HG03103 (cell line): ENCODE measurements at regions not wholly inside any gene's neighbourhood (a gene's known extent, or its start where the extent isn't known, plus 50 kb on each side); places are given as distances from the start of the nearest gene placed in this dataset.
A peak's percentile ranks its signal among the peaks of the same experiment; 100 is the strongest.
"Not testable (repeated sequence)": the region's sequence is repeated elsewhere in the genome, so short reads cannot be mapped to it uniquely, and the experiment has no call there.

Experiments
- ATAC-seq: cut with Tn5 transposase; IDR thresholded peaks from one replicate; pipeline ENCODE4 v1.9.1; 2021; ENCODE audit warnings: low read depth; ENCODE audit not compliant: unreplicated experiment

- ATAC-seq = no peak
Measured at GRCh38 chr21:17390569-17390968, 122.3 kb upstream of the CXADR start.

DNA sequence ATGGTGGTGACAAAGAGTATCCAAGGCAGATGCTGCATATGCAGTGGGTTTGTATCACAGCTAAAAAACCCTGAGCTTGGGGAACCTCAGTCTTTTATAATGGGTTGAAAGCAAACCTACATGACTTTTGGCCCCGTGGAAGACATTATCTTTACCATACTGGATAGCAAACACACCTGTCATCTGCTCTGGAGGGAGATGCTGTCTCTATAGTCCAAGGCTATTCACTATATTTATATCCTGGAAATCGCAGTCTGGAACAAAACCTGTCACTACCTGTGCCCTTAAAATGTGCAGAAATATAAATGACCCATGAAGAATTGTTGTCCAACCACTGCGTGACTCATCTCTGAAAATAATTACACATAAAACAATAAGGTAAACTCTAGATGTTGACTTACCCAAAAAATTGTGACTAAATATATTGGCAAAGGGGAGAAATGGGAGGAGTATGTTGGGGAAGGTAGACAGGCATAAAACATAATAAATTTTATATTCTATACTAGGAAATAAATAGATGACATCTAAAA lies 121.0 kb upstream of the CXADR start:
- no peak for ATAC-seq

- no peak for ATAC-seq
Measured at GRCh38 chr21:17393413-17393812, 119.4 kb upstream of the CXADR start.

DNA sequence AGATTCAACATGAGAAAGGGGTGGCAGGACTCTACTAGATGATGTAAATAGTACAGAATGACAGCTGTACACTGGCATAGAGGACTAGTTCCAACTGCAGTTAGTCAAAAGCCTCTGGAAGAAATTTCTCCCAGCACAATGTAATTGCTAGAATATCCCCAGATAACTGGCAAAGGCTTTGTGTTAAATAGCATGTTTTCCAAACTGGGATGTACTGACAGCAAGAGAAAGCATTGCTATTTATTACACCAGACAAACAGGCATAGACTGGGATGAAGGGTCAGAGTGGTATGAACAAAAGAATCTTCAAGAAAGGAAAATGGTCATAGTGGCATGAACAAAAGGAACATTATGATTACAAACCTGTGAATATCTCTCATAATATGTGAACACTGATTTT lies 115.9 kb upstream of the CXADR start:
- ATAC-seq = no peak

GRCh38 chr21:17397703-17398102 lies 115.1 kb upstream of the CXADR start:
- no peak for ATAC-seq

DNA sequence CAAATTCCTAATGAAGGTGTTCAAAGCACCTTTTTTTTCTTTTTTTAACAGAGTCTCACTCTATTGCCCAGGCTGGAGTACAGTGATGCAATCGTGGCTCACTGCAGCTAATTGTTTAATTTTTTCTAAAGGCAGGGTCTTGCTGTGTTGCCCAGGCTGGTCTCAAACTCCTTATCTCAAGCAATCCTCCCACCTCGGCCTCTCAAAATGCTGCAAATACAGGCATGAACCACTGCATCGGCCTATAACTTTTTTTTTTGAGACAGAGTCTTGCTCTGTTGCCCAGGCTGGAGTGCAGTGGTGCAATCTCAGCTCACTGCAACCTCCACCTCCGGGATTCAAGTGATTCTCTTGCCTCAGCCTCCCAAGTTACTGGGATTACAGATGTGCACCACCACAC lies 113.9 kb upstream of the CXADR start:
- ATAC-seq = not testable (repeated sequence)

DNA sequence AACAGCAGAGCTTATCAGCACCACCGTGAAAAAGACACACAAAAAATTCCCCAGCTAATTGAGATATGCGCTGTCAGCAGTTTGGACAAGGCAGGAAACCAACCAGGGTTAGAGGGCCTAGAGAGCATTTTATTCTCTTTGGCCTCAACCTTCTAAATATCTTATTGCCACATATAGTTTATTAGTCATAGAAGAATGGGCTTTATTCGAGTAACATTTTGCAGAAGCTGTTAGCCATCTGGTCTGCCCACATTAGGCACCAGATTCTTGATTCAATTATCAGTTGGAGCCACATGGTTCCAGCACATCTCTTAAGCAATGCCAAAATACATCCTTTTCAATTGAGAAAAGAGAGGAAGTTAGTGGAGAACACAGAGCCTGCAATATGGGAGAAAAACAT lies 109.9 kb upstream of the CXADR start:
- no peak for ATAC-seq

GRCh38 chr21:17406202-17406601 lies 106.6 kb upstream of the CXADR start:
- no peak for ATAC-seq

DNA sequence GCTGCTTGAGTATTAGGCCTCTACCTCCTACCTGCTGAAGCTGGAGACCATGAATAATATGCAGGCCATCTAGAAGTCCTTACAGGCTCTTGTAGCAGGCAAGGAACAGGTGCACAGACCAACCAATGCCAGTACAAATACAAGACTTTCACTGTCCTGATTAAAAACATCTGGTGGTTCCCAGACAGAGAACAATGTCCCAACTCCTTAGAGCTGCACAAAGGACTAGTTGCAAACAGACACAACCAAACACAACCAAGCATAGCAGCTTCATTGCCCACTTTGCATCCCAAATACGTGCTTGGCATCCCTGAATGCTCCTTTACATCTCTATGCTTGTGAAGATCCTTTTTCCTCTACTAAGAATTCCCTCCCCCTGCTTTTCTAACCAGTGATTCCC lies 98.1 kb upstream of the CXADR start:
- no peak for ATAC-seq

DNA sequence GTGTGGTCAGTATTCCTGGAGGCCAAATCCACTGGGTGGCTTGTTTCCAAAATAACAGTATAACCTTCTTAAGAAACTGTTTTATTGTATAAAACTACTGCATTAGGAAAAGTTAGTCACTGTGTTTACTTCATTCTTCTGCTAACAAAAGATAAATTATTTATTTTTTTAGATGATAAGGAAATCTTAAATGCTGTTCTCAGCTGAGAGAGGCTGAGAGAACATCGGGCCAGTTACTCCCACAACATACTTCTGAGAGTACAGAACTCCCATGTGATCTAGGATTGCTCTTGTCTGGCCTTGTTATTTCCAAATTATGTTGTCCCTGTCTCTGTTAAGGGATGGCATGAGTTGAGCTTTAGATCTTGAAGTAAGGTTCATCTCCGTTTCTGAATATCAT lies 96.7 kb upstream of the CXADR start:
- no peak for ATAC-seq

DNA sequence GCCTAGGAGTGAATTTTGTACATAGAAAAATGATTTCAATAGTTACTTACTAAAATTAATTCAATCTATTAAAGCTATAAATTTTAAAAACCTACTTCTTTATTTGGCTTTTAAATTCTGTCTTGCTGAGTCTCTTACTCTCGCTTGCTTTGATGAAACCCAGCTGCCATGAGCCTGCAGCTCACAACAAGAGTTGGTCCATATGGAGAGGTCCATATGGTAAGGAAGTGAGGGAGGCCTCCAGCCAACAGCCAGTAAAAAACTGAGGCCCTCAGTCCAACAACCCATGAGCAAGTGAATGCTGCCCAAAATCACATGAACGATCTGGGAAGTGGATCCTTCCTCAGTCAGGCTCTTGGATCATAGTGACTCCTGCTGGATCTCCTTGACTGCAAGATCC lies 89.9 kb upstream of the CXADR start:
- no peak for ATAC-seq

- no peak for ATAC-seq
Measured at GRCh38 chr21:17427157-17427556, 85.7 kb upstream of the CXADR start.

DNA sequence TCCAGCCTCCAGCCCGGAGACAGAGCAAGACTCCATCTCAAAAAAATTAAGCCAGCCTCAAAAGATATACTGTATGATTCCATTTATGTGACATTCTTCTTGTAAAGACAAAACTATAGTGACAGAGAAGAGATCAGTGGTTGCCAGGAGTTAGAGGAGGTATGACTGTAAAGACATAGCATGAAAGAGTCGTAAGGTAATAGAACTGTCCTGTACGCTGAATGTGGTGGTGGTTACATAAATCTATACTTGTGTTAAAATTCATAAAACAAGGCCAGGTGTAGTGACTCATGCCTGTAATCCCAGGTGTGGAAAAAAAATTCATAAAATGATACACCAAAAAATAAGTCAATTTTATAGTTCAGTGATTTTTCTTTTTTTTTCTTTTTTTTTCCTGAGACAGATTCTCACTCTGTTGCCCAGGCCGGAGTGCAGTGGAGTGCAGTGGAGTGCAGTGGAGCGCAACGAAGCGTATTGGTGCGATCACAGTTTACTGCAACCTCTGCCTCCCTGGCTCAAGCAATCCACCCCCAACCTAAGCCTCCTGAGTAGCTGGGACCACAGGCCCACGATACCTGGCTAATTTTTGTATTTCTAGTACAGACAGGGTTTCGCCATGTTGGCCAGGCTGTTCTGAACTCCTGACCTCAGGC lies 84.9 kb upstream of the CXADR start:
- peak; percentile 72 for ATAC-seq

GRCh38 chr21:17428484-17428869 lies 84.4 kb upstream of the CXADR start:
- peak; percentile 79 for ATAC-seq

GRCh38 chr21:17428980-17429379 lies 83.9 kb upstream of the CXADR start:
- no peak for ATAC-seq

DNA sequence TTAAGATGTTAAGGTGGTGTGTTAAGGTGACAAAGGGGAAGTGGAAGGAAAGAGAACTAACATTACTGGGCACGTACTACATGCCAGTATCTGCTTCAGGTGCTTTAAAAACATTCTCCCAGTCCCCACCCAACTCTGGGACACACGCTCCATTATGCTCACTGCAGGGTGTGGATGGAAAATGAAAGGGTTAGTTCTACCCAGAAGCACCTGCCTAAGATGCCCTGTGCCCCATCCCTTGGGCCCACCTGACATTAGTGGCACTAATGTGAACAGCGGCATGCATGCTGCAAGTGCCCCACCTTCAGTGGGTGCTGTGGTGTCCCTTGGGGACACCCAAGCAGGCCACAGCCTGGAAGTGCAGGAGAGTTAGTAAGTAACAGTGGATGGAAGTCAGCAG lies 82.9 kb upstream of the CXADR start:
- ATAC-seq = no peak

DNA sequence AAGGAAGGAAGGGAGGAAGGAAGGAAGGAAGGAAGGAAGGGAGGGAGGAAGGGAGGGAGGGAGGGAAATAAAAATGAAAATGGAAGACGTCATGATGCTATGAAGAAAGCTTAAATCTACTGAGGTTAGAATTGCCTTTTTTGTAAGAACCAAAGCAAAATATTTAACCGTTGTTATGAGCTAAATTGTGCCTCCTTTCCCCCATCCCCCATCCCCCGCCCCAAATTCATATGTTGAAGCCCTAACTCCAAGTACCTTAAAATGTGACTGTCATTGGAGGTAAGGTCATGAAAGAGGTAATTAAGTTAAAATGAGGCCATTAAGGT lies 80.1 kb upstream of the CXADR start:
- no peak for ATAC-seq

DNA sequence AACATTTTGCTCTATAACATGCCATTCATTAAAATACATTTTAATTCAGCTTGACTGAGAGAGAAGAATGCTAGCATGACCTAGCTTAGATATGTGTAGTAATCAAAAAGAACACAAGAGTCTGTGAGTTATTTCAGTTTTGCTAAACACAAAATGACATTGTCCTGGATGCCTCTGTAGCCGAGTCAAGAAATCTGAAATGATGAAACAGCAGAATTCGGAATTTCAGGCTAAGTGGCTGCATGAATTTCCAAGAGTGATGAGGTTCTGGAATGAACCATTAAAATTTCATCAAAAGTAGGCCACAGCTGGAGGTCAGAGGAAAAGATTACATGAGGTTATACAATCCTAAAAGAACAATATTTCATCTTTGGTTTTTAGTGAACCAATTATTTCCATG lies 79.1 kb upstream of the CXADR start:
- ATAC-seq = no peak

DNA sequence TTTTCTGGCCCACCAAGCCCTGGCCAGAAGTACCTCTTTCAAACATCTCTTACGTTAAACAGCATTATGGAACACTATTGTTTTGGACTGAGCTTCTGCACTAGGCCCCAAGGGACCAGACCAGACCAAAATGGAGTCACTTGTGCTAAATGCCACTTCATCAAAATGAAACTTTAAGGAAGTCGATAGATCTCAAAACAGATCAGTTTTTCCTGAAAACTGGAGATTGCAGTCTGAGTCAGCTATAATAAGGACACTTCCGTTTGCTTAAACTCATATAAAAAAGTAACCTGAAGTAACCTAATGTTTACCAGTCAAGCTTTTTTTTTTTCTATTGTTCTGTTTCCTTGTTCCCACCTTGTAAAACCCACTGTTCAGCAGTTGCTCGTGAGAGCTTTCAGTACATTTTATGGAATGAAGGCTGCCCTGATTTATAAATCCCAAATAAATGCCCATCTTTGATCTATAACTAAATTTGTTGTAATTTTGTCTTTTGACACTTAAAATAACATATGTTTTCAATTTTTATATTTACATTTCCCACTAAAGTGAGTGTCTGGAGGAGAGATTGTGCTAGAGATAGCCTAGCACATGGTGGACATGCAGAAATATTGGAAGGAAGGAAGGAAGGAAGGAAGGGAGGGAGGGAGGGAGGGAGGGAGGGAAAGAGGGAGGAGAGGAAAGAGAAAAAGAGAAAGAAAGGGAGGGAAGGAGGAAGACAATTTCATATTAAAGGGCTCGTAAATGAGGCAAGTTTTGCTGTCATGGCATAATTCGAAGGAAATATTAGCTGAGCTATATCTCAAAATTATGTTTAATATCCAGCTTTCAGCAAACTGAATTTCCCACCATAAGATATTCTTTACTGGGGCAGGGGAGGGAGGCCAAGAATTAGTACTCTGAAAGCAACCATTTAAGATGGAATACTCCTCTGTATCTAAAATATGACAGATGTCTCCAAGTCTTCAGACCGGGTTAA lies 77.0 kb upstream of the CXADR start:
- no peak for ATAC-seq

DNA sequence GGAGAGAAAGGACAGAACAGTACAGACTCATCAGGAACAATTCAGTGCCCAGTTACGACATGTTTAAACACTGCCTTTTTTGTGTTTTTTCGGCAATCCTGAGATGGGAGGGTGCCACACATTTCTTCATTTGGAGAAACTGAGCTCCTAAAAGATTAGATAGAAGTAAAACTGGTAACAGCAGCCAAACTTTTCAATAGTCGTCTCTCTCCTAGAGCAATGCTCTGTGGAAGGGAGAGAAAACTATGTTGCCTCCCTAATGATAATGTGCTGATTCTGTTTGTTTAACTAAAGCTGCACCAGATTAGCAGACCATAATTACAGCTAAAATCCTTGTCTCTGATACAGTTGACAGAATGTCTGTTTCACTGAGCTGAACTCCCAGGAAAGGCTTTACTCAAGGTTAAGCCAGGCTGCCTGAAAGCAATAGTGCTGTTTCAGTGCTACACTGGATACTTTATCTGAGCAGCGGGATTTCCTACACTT lies 76.2 kb upstream of the CXADR start:
- ATAC-seq = no peak

- ATAC-seq = no peak
Measured at GRCh38 chr21:17438635-17439034, 74.2 kb upstream of the CXADR start.

DNA sequence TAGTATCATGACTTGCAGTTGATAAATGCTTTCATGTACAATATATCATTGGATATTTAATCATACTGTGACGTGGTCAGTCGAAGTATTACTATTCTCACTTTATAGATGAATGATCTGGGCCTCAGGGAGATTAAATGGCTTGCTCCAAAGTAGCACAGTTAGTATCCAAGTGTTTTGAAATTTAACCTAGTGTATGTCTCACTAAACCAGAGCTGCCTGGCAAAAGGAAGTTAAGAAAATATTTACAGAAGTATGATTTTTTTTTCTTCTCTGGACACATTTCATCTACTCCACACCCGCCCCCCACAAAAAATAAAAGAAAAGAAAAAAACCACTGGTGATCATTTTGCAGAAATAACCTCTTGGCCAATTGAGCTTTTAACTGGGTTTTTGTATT lies 71.9 kb upstream of the CXADR start:
- ATAC-seq = no peak
